ENCODE measurements at regions not wholly inside any gene's neighbourhood (a gene's known extent, or its start where the extent isn't known, plus 50 kb on each side); places are given as distances from the start of the nearest gene placed in this dataset.

- DNase-seq: no peak
Measured at GRCh38 chr3:459311-459670, 262.7 kb downstream of the CHL1 start.

DNA sequence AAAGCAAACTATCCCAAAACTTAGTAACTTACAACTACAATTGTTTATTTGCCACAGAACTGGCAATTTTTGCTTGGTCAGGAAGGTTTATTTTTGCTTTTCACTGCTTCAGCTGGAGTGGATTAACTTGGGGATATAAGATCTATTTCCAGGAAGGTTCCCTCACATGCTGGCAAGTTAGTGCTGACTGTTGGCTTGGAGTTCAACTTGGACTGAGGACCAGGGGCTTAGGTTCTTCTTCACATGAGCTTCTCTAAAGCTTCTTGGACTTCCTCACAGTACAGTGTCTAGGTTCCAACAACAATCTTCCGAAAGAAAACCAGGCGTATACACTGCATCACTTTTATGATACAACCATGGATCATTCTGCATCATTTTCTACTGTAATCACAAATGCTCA is 264.4 kb downstream of the CHL1 start:
- no peak for DNase-seq

DNA sequence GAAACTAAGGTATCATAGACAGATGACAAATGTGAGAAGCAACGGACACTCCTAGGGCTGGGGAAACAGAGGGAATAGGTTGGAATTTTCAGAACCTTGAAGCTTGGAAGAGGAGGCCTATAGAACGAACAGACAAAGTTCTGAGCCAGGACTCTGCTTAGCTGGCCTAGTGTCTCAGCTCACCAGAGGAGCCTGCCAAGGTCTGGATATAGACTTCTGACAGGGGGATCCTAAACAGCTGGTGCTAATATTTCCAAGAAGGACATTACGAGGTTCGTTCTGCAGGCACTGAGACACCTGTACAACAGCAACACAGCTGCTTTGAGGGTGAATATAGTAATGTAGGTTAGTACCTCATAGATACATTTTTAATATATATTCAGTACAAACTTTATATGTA is 266.3 kb downstream of the CHL1 start:
- DNase-seq: no peak

- DNase-seq: no peak
Measured at GRCh38 chr3:463252-464192, 267.0 kb downstream of the CHL1 start.

- no peak for DNase-seq
Measured at GRCh38 chr3:464255-464654, 267.7 kb downstream of the CHL1 start.

GRCh38 chr3:468172-468571 is 271.6 kb downstream of the CHL1 start:
- DNase-seq: no peak

DNA sequence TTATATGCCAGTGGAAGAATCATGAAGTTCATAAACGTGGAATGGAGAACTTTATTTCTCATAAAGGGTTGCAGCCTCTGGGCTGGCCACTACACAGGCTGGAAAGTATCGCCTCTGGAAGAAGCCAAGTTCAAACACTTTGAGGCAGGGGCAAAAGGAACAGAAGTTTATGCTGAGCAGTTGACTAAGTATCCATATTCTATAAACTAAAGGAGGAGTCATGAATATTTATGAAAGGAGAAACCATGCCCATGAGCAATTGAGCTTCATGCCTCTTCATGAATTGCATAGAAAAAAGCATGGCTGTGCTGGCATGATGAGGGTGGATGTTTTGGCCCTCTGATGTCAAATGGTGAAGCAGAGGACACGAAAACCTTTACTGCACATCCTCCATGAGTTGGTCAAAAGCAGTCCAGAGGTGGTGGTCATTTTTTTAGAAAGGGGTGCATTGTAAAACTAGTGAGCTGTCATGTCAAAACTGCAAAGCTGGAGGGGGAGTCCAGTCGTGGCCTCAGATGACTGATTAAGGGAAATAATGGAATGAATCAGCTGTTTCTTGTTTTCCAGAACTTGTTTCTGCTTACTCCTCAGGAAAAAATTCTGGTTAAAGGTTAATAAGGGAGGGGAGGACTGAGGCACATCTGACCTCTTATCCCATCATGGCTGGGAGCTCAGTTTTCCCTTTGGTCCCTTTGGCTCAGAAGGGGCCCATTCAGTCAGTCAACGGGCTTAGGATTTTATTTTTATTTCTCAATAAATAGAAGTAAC is 276.7 kb downstream of the CHL1 start:
- no peak for DNase-seq

GRCh38 chr3:474828-475227 is 278.3 kb downstream of the CHL1 start:
- no peak for DNase-seq

DNA sequence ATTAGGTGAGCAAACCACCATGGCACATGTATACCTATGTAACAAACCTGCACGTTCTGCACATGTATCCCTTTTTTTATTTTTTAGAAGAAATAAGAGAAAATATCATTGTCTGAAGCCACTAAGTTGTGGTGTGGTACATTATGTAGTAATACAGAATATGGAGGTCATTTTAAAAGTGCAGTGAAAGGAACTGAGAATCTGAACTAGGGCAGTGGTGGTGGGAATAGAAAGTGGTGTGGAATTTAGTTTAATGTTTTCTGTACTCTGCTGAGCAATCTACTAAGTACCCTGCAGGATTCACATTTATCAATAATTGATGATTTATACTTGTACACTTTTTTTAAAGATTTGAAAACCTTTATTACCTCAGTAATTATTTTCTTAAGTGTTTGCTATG is 283.5 kb downstream of the CHL1 start:
- DNase-seq: no peak

GRCh38 chr3:481111-481510 is 284.5 kb downstream of the CHL1 start:
- no peak for DNase-seq

- no peak for DNase-seq
Measured at GRCh38 chr3:481680-482079, 285.1 kb downstream of the CHL1 start.

DNA sequence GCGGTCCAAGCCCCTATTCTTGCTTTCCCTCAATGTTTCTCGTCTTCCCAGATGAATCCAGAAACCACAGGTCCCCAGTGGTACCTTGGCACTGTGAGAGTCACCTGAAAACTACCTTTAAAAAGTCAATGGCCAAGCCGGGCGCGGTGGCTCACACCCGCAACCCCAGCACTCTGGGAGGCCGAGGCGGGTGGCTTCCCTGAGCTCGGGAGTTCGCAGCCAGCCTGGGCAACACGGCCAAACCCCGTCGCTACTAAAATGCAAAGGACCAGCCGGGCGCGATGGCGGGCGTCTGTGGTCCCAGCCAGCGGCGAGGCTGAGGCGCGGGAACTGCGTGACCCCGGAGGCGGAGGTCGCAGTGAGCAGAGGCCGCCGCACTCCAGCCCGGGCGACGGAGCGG is 285.9 kb downstream of the CHL1 start:
- DNase-seq: no peak

- no peak for DNase-seq
Measured at GRCh38 chr3:484341-484740, 287.8 kb downstream of the CHL1 start.

DNA sequence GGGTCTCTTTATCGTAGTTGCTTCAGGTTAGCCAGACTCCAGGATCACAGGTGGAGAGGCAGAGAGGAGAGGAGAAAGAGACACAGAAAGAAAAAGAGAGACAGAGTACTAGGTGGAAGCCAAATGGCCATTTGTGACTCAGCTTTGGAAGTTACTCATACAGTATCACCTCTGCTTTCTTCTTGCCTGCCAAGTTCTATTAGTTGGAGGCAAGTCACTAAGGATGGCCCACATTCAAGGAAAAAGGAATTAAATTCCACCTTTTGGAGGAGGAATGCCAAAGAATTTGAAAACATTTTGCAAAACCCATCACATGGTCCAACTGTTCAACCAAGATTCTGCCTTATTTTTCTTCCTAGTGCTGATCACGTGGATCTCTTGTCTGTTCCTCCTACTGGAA is 291.1 kb downstream of the CHL1 start:
- no peak for DNase-seq

DNA sequence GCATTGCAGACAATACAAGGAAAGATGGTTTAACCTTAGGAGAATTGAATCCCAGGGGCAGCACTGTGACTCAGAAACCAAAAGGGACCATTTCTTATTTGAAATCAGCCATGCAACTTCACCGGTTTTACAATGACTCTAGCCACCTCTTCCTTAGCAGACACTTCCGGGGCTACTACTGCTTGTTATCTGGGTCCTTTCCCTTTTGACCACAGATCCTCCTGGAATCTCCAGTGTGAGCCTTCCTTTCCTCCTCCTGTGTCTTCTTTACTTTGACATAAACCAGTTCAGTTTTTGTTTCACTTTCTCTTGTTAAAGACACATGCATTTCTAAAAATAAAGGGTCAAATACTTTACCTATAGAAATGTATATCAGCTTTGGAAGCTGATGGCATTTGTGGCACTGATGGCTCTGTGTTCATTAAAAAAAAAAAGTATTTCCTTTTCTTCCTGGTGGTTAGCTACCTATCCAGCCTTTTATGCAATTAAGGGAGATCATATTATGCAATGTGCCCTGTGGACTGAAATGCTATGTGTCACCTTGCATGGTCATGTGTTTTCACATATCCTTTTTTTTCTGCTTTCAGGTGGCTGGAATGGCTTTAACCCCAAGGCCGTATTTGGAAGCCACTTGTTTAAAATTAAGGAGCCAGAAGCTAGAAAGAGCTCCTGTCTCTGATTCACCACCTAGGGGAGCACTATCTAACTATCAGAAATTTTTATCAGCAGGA is 296.2 kb downstream of the CHL1 start:
- no peak for DNase-seq

DNA sequence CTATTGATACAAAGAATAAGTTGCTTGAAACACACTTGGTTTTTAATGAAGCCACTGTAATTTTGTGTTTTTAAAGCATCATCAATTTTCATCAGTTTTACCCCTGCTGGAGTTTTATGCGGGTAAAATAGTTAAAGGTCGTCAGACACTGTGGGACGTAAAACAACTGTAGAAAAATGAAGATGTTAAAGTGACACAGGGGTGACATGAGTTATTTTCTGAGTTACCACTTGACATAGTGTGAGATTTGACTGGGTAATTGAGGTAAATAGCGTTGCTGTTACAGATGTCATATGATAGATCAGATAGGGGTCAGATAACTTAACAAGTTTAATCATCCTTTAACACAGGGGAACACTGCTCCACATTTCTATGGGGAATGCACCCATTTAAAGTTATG is 297.6 kb downstream of the CHL1 start:
- no peak for DNase-seq

GRCh38 chr3:498487-498886 is 301.9 kb downstream of the CHL1 start:
- DNase-seq: no peak

- no peak for DNase-seq
Measured at GRCh38 chr3:499001-499761, 302.6 kb downstream of the CHL1 start.

GRCh38 chr3:502486-502885 is 305.9 kb downstream of the CHL1 start:
- DNase-seq: no peak

DNA sequence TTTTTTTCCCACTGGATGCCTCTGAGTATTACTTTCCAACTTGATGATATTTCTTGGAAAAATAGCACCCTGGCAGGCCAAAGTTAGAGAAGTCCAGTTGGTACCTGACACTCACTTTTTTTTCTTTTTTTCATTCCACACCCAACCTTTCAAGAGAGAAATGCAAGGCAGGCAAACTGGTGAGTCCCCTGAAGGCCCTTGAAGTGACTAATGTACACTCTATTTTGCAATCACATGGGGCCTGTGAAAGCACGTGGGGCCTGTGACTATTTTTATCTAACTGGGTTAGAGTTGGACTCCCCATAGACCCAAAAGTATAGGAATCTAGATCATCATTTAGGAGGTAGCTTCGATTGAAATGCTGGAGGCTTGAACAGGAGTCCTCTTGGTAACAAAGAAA is 316.7 kb downstream of the CHL1 start:
- DNase-seq: no peak

- DNase-seq: no peak
Measured at GRCh38 chr3:514192-514591, 317.6 kb downstream of the CHL1 start.

DNA sequence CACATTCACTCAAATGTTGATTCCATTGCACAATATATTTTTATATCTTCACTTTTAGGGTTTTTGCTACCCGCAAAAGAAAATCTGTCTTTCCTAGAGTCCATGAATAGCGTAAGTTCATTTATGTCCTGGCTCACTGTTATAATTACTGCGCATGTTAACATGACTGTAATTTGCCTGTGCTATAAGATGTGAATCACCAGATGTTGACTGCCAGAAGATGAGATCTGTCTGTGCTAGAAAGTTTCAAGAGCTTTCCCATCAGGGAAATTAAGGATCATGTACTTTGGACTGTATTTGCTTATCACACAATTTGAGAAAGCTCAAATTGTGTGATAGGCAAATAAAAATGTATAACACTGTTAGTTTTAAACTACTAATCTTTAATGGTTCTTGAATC is 322.5 kb downstream of the CHL1 start:
- DNase-seq: no peak

DNA sequence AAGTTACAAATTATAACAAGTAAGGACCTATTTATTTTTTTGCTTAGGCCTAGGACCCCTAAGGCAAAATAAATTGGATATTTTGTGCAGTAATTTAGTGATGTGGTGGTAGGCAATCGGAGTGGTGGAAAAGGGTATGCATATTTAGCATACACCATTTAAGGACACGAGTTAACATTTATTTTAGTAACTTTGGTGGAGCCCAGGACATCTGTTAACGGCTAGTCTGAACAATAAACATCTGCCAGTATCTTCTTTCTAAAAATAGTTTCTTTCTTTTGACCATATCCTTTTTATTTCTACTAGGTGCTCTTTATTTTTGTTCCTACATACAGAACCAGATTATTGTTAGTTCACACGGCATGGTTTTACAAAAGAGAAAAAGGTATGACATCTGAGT is 326.3 kb downstream of the CHL1 start:
- DNase-seq: no peak

Data from HCEC 1CT (cell line).